Loucy (cell line): ENCODE measurements at regions not wholly inside any gene's neighbourhood (a gene's known extent, or its start where the extent isn't known, plus 50 kb on each side); places are given as distances from the start of the nearest gene placed in this dataset.

Experiments
- CTCF ChIP-seq: fragments of 200-600 bp; sonication (generic); conservative IDR thresholded peaks from 2 replicates; pipeline ENCODE4 v1.5.1; 2014; ENCODE audit warnings: mild to moderate bottlenecking, antibody characterized with exemption, low read length
- EZH2phosphoT487 ChIP-seq: fragments of 200-600 bp; IDR thresholded peaks from 2 replicates; pipeline ENCODE4 v1.6.1; 2018; ENCODE audit warnings: antibody characterized with exemption, mild to moderate bottlenecking, moderate library complexity, borderline replicate concordance

- TF ChIP-seq CTCF (no peak), EZH2phosphoT487 (no peak)
Observed at GRCh38 chr16:54687043-54687899, 243.4 kb upstream of the IRX5 start.
